ENCODE measurements at regions not wholly inside any gene's neighbourhood (a gene's known extent, or its start where the extent isn't known, plus 50 kb on each side); places are given as distances from the start of the nearest gene placed in this dataset.

GRCh38 chr2:2587354-2587753, 256.3 kb upstream of the MYT1L start:
- Histone ChIP-seq H3K9me2 (replicated peaks; ENCODE audit: control insufficient read depth, low read length) (no peaks in the 10 kb centered on the region), H3K4me2 (ENCODE audit: low read length) (no peak overlapping the region), H3K4me1 (ENCODE audit: control insufficient read depth, low read length) (no peaks in the 10 kb centered on the region), H3F3A (ENCODE audit: control insufficient read depth, insufficient read depth) (no peaks in the 10 kb centered on the region), H4K20me1 (ENCODE audit: control insufficient read depth, insufficient read depth, low read depth, low read length) (no peaks in the 10 kb centered on the region), H3K27me3 (ENCODE audit: control insufficient read depth, low read length) (no peaks in the 10 kb centered on the region), H3K9me3 (ENCODE audit: control insufficient read depth, insufficient read depth, low read length) (0 out of 2 replicates have a peak, but pooled peaks cover 4% of the 10 kb centered on the region), H3K36me3 (ENCODE audit: control insufficient read depth, low read length) (no peaks in the 10 kb centered on the region), H3K27ac (ENCODE audit: low read depth, low read length) (no peak overlapping the region), H3K79me2 (ENCODE audit: control insufficient read depth, low read length) (no peaks in the 10 kb centered on the region), H3K4me3 (ENCODE audit: low read length) (no peak overlapping the region)
- no peak for TF ChIP-seq EZH2phosphoT487 (IDR thresholded peaks at IDR 0.05; ENCODE audit: borderline replicate concordance, low read length)
- no peak for TF ChIP-seq CTCF (IDR thresholded peaks at IDR 0.05; ENCODE audit: low read depth, low read length, poor library complexity, severe bottlenecking)

- TF ChIP-seq EZH2phosphoT487 (IDR thresholded peaks at IDR 0.05; ENCODE audit: borderline replicate concordance, low read length) (no peak), CTCF (IDR thresholded peaks at IDR 0.05; ENCODE audit: low read depth, low read length, poor library complexity, severe bottlenecking) (no peak)
- Histone ChIP-seq H3K4me1 (ENCODE audit: control insufficient read depth, low read length) (no peaks in the 10 kb centered on the region), H3K4me3 (ENCODE audit: low read length) (no peak overlapping the region), H3K4me2 (ENCODE audit: low read length) (no peak overlapping the region), H3K27ac (ENCODE audit: low read depth, low read length) (no peak overlapping the region), H3K27me3 (ENCODE audit: control insufficient read depth, low read length) (no peaks in the 10 kb centered on the region), H3K9me2 (replicated peaks; ENCODE audit: control insufficient read depth, low read length) (no peaks in the 10 kb centered on the region), H4K20me1 (ENCODE audit: control insufficient read depth, insufficient read depth, low read depth, low read length) (no peaks in the 10 kb centered on the region), H3F3A (ENCODE audit: control insufficient read depth, insufficient read depth) (no peaks in the 10 kb centered on the region), H3K36me3 (ENCODE audit: control insufficient read depth, low read length) (no peaks in the 10 kb centered on the region), H3K79me2 (ENCODE audit: control insufficient read depth, low read length) (no peaks in the 10 kb centered on the region), H3K9me3 (ENCODE audit: control insufficient read depth, insufficient read depth, low read length) (0 out of 2 replicates have a peak, but pooled peaks cover 4% of the 10 kb centered on the region)
These were observed 255.9 kb upstream of the MYT1L start for GRCh38 chr2:2586931-2587330.

- no peak overlapping the region for H3K4me2 ChIP-seq (ENCODE audit: low read length)
- H3K9me3 ChIP-seq (ENCODE audit: control insufficient read depth, insufficient read depth, low read length) = 0 out of 2 replicates have a peak, but pooled peaks cover 4% of the 10 kb centered on the region
- H3K9me2 ChIP-seq (replicated peaks; ENCODE audit: control insufficient read depth, low read length) = no peaks in the 10 kb centered on the region
- no peaks in the 10 kb centered on the region for H4K20me1 ChIP-seq (ENCODE audit: control insufficient read depth, insufficient read depth, low read depth, low read length)
- H3K4me3 ChIP-seq (ENCODE audit: low read length) = no peak overlapping the region
- H3K27me3 ChIP-seq (ENCODE audit: control insufficient read depth, low read length) = no peaks in the 10 kb centered on the region
- TF ChIP-seq CTCF (IDR thresholded peaks at IDR 0.05; ENCODE audit: low read depth, low read length, poor library complexity, severe bottlenecking) (no peak), EZH2phosphoT487 (IDR thresholded peaks at IDR 0.05; ENCODE audit: borderline replicate concordance, low read length) (no peak)
- no peaks in the 10 kb centered on the region for H3K79me2 ChIP-seq (ENCODE audit: control insufficient read depth, low read length)
- no peaks in the 10 kb centered on the region for H3F3A ChIP-seq (ENCODE audit: control insufficient read depth, insufficient read depth)
- H3K4me1 ChIP-seq (ENCODE audit: control insufficient read depth, low read length) = no peaks in the 10 kb centered on the region
- H3K27ac ChIP-seq (ENCODE audit: low read depth, low read length) = no peak overlapping the region
- H3K36me3 ChIP-seq (ENCODE audit: control insufficient read depth, low read length) = no peaks in the 10 kb centered on the region
These were observed 255.1 kb upstream of the MYT1L start for GRCh38 chr2:2586068-2586776.

Measured in DOHH2 (cell line).